HEK293 (cell line): ENCODE measurements at regions not wholly inside any gene's neighbourhood (a gene's known extent, or its start where the extent isn't known, plus 50 kb on each side); places are given as distances from the start of the nearest gene placed in this dataset.

Source experiments
- BCL11B ChIP-seq: fragments of 450-650 bp; formaldehyde crosslinking; IDR thresholded peaks from 2 replicates; pipeline ENCODE4 v1.5.1; 2016; ENCODE audit warnings: low read depth, missing biosample characterization, missing genetic modification characterization
- CTCF ChIP-seq: fragments of 450-650 bp; formaldehyde crosslinking; IDR thresholded peaks from 2 replicates; pipeline ENCODE4 v1.5.1; 2016; ENCODE audit warnings: missing biosample characterization, missing genetic modification characterization
- MEIS1 ChIP-seq: sonication (generic); formaldehyde crosslinking; IDR thresholded peaks from 2 replicates; pipeline ENCODE4 v1.8.1; 2022; ENCODE audit warnings: missing genetic modification reagents, mild to moderate bottlenecking, borderline replicate concordance
- REST ChIP-seq: fragments of 450-650 bp; formaldehyde crosslinking; IDR thresholded peaks from 2 replicates; pipeline ENCODE4 v1.5.1; 2016; ENCODE audit warnings: missing biosample characterization, missing genetic modification characterization
- SCRT2 ChIP-seq: fragments of 450-650 bp; formaldehyde crosslinking; IDR thresholded peaks from 2 replicates; pipeline ENCODE4 v1.5.1; 2016; ENCODE audit warnings: missing biosample characterization, missing genetic modification characterization
- ZBTB7A ChIP-seq: fragments of 450-650 bp; formaldehyde crosslinking; IDR thresholded peaks from 2 replicates; pipeline ENCODE4 v1.5.1; 2016; ENCODE audit warnings: low read depth, missing biosample characterization, missing genetic modification characterization
- ZNF354C ChIP-seq: fragments of 450-650 bp; formaldehyde crosslinking; IDR thresholded peaks from 2 replicates; pipeline ENCODE4 v1.5.1; 2016; ENCODE audit warnings: missing biosample characterization, missing genetic modification characterization, low read depth, borderline replicate concordance
- ZNF639 ChIP-seq: fragments of 450-650 bp; formaldehyde crosslinking; IDR thresholded peaks from 2 replicates; pipeline ENCODE4 v1.5.1; 2016; ENCODE audit warnings: missing biosample characterization, missing genetic modification characterization
- ZSCAN30 ChIP-seq: fragments of 450-650 bp; IDR thresholded peaks from 2 replicates; pipeline ENCODE4 v1.5.1; 2018; ENCODE audit warnings: missing biosample characterization, mild to moderate bottlenecking, missing genetic modification characterization, moderate library complexity

GRCh38 chr6:112946051-112946450 is 598.9 kb downstream of the RFPL4B start:
- TF ChIP-seq CTCF (tag by site-specific recombination) = no peak
- no peak for TF ChIP-seq ZNF354C (tag by site-specific recombination)
- TF ChIP-seq ZNF639 (tag by site-specific recombination) = no peak
- no peak for TF ChIP-seq REST (tag by site-specific recombination)
- no peak for TF ChIP-seq MEIS1 (CRISPR knock-in tag)
- no peak for TF ChIP-seq ZBTB7A (tag by site-specific recombination)
- TF ChIP-seq SCRT2 = no peak
- no peak for TF ChIP-seq ZSCAN30 (tag by site-specific recombination)
- TF ChIP-seq BCL11B (tag by site-specific recombination) = no peak
